ENCODE measurements at regions not wholly inside any gene's neighbourhood (a gene's known extent, or its start where the extent isn't known, plus 50 kb on each side); places are given as distances from the start of the nearest gene placed in this dataset.

DNA sequence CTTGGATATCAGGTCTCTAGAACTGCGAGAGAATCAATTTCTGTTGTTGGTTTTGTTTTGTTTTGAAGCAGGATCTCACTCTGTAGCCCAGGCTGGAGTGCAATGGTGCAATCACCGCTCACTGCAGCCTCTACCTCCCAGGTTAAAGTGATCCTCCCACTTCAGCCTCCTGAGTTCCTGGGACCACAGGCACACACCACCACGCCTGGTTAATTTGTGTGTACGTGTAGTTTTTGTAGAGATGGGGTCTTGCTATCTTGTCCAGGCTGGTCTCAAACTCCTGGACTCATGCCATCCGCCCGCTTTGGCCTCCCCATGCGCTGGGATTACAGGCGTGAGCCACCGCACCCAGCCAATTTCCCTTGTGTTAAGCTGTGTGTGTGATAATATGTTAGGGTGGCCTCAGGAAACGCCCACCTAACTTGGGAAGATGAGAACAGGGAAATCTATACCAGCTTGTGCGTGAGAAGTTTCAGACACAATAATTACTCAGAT lies 109.6 kb downstream of the SIK1 start:
- Mint-ChIP-seq H3K27ac (no peak overlapping the region), H3K36me3 (ENCODE audit: low read depth) (peaks cover 16% of the 10 kb centered on the region), H3K4me1 (peaks cover 19% of the 10 kb centered on the region), H3K27me3 (ENCODE audit: insufficient read depth, low read depth, poor library complexity) (peaks cover 24% of the 10 kb centered on the region), H3K4me3 (no peak overlapping the region; the same call in 2 of the 3 replicates), H3K9me3 (peaks cover 21% of the 10 kb centered on the region)
- H3K27me3 ChIP-seq (ENCODE audit: insufficient read depth): no peaks in the 10 kb centered on the region
- H3K36me3 ChIP-seq (ENCODE audit: insufficient read depth): no peaks in the 10 kb centered on the region
- peaks cover 6% of the 10 kb centered on the region for H3K4me1 ChIP-seq (ENCODE audit: insufficient read depth)
- no peak overlapping the region for H2AFZ ChIP-seq
- no peaks in the 10 kb centered on the region for H3F3A ChIP-seq (replicated peaks; ENCODE audit: low read depth)
- ATAC-seq: no peak
- DNase-seq (ENCODE audit: low spot score): no peak
- no peaks in the 10 kb centered on the region for H4K20me1 ChIP-seq (replicated peaks; ENCODE audit: insufficient read depth)
- TF ChIP-seq STAT1 (IDR thresholded peaks at IDR 0.05; ENCODE audit: unreplicated experiment) (no peak), CREB1 (CRISPR knock-in tag; IDR thresholded peaks at IDR 0.05; ENCODE audit: low read depth) (no peak), ZNF114 (CRISPR knock-in tag; IDR thresholded peaks at IDR 0.05) (no peak), POLR2AphosphoS5 (IDR thresholded peaks at IDR 0.05; ENCODE audit: low read depth) (no peak)
- TF ChIP-seq, protein P1, sequence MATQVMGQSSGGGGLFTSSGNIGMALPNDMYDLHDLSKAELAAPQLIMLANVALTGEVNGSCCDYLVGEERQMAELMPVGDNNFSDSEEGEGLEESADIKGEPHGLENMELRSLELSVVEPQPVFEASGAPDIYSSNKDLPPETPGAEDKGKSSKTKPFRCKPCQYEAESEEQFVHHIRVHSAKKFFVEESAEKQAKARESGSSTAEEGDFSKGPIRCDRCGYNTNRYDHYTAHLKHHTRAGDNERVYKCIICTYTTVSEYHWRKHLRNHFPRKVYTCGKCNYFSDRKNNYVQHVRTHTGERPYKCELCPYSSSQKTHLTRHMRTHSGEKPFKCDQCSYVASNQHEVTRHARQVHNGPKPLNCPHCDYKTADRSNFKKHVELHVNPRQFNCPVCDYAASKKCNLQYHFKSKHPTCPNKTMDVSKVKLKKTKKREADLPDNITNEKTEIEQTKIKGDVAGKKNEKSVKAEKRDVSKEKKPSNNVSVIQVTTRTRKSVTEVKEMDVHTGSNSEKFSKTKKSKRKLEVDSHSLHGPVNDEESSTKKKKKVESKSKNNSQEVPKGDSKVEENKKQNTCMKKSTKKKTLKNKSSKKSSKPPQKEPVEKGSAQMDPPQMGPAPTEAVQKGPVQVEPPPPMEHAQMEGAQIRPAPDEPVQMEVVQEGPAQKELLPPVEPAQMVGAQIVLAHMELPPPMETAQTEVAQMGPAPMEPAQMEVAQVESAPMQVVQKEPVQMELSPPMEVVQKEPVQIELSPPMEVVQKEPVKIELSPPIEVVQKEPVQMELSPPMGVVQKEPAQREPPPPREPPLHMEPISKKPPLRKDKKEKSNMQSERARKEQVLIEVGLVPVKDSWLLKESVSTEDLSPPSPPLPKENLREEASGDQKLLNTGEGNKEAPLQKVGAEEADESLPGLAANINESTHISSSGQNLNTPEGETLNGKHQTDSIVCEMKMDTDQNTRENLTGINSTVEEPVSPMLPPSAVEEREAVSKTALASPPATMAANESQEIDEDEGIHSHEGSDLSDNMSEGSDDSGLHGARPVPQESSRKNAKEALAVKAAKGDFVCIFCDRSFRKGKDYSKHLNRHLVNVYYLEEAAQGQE (IDR thresholded peaks at IDR 0.05; ENCODE audit: unreplicated experiment): no peak
- TF ChIP-seq, protein P2, sequence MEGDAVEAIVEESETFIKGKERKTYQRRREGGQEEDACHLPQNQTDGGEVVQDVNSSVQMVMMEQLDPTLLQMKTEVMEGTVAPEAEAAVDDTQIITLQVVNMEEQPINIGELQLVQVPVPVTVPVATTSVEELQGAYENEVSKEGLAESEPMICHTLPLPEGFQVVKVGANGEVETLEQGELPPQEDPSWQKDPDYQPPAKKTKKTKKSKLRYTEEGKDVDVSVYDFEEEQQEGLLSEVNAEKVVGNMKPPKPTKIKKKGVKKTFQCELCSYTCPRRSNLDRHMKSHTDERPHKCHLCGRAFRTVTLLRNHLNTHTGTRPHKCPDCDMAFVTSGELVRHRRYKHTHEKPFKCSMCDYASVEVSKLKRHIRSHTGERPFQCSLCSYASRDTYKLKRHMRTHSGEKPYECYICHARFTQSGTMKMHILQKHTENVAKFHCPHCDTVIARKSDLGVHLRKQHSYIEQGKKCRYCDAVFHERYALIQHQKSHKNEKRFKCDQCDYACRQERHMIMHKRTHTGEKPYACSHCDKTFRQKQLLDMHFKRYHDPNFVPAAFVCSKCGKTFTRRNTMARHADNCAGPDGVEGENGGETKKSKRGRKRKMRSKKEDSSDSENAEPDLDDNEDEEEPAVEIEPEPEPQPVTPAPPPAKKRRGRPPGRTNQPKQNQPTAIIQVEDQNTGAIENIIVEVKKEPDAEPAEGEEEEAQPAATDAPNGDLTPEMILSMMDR (conservative IDR thresholded peaks at IDR 0.05; ENCODE audit: low read depth in 2 of 2): no peak
- TF ChIP-seq, protein P3, sequence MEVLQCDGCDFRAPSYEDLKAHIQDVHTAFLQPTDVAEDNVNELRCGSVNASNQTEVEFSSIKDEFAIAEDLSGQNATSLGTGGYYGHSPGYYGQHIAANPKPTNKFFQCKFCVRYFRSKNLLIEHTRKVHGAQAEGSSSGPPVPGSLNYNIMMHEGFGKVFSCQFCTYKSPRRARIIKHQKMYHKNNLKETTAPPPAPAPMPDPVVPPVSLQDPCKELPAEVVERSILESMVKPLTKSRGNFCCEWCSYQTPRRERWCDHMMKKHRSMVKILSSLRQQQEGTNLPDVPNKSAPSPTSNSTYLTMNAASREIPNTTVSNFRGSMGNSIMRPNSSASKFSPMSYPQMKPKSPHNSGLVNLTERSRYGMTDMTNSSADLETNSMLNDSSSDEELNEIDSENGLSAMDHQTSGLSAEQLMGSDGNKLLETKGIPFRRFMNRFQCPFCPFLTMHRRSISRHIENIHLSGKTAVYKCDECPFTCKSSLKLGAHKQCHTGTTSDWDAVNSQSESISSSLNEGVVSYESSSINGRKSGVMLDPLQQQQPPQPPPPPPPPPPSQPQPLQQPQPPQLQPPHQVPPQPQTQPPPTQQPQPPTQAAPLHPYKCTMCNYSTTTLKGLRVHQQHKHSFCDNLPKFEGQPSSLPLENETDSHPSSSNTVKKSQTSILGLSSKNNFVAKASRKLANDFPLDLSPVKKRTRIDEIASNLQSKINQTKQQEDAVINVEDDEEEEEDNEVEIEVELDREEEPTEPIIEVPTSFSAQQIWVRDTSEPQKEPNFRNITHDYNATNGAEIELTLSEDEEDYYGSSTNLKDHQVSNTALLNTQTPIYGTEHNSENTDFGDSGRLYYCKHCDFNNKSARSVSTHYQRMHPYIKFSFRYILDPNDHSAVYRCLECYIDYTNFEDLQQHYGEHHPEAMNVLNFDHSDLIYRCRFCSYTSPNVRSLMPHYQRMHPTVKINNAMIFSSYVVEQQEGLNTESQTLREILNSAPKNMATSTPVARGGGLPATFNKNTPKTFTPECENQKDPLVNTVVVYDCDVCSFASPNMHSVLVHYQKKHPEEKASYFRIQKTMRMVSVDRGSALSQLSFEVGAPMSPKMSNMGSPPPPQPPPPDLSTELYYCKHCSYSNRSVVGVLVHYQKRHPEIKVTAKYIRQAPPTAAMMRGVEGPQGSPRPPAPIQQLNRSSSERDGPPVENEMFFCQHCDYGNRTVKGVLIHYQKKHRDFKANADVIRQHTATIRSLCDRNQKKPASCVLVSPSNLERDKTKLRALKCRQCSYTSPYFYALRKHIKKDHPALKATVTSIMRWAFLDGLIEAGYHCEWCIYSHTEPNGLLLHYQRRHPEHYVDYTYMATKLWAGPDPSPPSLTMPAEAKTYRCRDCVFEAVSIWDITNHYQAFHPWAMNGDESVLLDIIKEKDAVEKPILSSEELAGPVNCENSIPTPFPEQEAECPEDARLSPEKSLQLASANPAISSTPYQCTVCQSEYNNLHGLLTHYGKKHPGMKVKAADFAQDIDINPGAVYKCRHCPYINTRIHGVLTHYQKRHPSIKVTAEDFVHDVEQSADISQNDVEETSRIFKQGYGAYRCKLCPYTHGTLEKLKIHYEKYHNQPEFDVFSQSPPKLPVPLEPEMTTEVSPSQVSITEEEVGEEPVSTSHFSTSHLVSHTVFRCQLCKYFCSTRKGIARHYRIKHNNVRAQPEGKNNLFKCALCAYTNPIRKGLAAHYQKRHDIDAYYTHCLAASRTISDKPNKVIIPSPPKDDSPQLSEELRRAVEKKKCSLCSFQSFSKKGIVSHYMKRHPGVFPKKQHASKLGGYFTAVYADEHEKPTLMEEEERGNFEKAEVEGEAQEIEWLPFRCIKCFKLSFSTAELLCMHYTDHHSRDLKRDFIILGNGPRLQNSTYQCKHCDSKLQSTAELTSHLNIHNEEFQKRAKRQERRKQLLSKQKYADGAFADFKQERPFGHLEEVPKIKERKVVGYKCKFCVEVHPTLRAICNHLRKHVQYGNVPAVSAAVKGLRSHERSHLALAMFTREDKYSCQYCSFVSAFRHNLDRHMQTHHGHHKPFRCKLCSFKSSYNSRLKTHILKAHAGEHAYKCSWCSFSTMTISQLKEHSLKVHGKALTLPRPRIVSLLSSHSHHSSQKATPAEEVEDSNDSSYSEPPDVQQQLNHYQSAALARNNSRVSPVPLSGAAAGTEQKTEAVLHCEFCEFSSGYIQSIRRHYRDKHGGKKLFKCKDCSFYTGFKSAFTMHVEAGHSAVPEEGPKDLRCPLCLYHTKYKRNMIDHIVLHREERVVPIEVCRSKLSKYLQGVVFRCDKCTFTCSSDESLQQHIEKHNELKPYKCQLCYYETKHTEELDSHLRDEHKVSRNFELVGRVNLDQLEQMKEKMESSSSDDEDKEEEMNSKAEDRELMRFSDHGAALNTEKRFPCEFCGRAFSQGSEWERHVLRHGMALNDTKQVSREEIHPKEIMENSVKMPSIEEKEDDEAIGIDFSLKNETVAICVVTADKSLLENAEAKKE (CRISPR knock-in tag; IDR thresholded peaks at IDR 0.05): no peak
- H3K27ac ChIP-seq (ENCODE audit: low read depth): no peak overlapping the region
- H3K79me2 ChIP-seq (replicated peaks; ENCODE audit: insufficient read depth): no peaks in the 10 kb centered on the region
- no peaks in the 10 kb centered on the region for H3K9me2 ChIP-seq (ENCODE audit: insufficient read depth)
- no peak overlapping the region for H3K4me3 ChIP-seq
- no peak overlapping the region for H3K4me2 ChIP-seq

Data from GM23338 (cell line).